H9 (cell line): ENCODE measurements at regions not wholly inside any gene's neighbourhood (a gene's known extent, or its start where the extent isn't known, plus 50 kb on each side); places are given as distances from the start of the nearest gene placed in this dataset.

Source experiments
- DNase-seq: peaks from one replicate; pipeline ENCODE4 v3.0.0-alpha.2; 2017
- H2AFZ ChIP-seq: one replicate; pipeline ENCODE4 v1.6.1; 2013; ENCODE audit warnings: mild to moderate bottlenecking, low read length, control low read depth, moderate library complexity
- H2AK5ac ChIP-seq: 2 replicates; pipeline ENCODE4 v1.6.1; 2013; ENCODE audit warnings: low read length, control low read depth, mixed read lengths; ENCODE audit not compliant: insufficient read length
- H2BK120ac ChIP-seq: one replicate; pipeline ENCODE4 v1.6.1; 2013; ENCODE audit warnings: low read depth, mild to moderate bottlenecking, low read length, control low read depth, inconsistent platforms; ENCODE audit not compliant: poor library complexity, severe bottlenecking
- H2BK12ac ChIP-seq: 2 replicates; pipeline ENCODE4 v1.6.1; 2013; ENCODE audit warnings: low read length, control low read depth, mixed read lengths, low read depth; ENCODE audit not compliant: insufficient read length
- H2BK15ac ChIP-seq: 2 replicates; pipeline ENCODE4 v1.6.1; 2013; ENCODE audit warnings: low read depth, low read length, control low read depth
- H2BK20ac ChIP-seq: one replicate; pipeline ENCODE4 v1.6.1; 2013; ENCODE audit warnings: low read depth, mild to moderate bottlenecking, low read length, control low read depth, inconsistent platforms; ENCODE audit not compliant: poor library complexity, severe bottlenecking
- H2BK5ac ChIP-seq: 2 replicates; pipeline ENCODE4 v1.6.1; 2013; ENCODE audit warnings: low read length, control low read depth, mixed read lengths; ENCODE audit not compliant: insufficient read length
- H3K14ac ChIP-seq: 2 replicates; pipeline ENCODE4 v1.6.1; 2013; ENCODE audit warnings: low read length, control low read depth; ENCODE audit not compliant: insufficient read depth
- H3K18ac ChIP-seq: 2 replicates; pipeline ENCODE4 v1.6.1; 2013; ENCODE audit warnings: low read depth, mild to moderate bottlenecking, mixed read lengths, low read length, control low read depth; ENCODE audit not compliant: insufficient read length
- H3K23ac ChIP-seq: 2 replicates; pipeline ENCODE4 v1.6.1; 2013; ENCODE audit warnings: low read length, control low read depth, mixed read lengths, low read depth; ENCODE audit not compliant: insufficient read length
- H3K23me2 ChIP-seq: 2 replicates; pipeline ENCODE4 v1.6.1; 2013; ENCODE audit warnings: low read depth, mild to moderate bottlenecking, mixed read lengths, low read length, control low read depth; ENCODE audit not compliant: insufficient read length, poor library complexity, severe bottlenecking
- H3K27ac ChIP-seq: 2 replicates; pipeline ENCODE4 v1.5.1; 2013; ENCODE audit warnings: low read length, control low read depth, mixed read lengths, low read depth; ENCODE audit not compliant: insufficient read length
- H3K27me3 ChIP-seq: 2 replicates; pipeline ENCODE4 v1.6.1; 2013; ENCODE audit warnings: low read length, control low read depth, inconsistent platforms; ENCODE audit not compliant: insufficient read depth
- H3K4ac ChIP-seq: 2 replicates; pipeline ENCODE4 v1.6.1; 2013; ENCODE audit warnings: low read depth, mild to moderate bottlenecking, control low read depth, inconsistent platforms, low read length, moderate library complexity
- H3K4me1 ChIP-seq: 2 replicates; pipeline ENCODE4 v1.6.1; 2013; ENCODE audit warnings: low read length, control low read depth, inconsistent platforms; ENCODE audit not compliant: insufficient read depth
- H3K4me2 ChIP-seq: 2 replicates; pipeline ENCODE4 v1.6.1; 2013; ENCODE audit warnings: low read length, control low read depth, mixed read lengths; ENCODE audit not compliant: insufficient read length, insufficient read depth
- H3K56ac ChIP-seq: 2 replicates; pipeline ENCODE4 v1.6.1; 2013; ENCODE audit warnings: low read depth, mild to moderate bottlenecking, mixed read lengths, low read length, control low read depth; ENCODE audit not compliant: insufficient read length
- H3K79me1 ChIP-seq: 2 replicates; pipeline ENCODE4 v1.6.1; 2013; ENCODE audit warnings: low read depth, mild to moderate bottlenecking, moderate library complexity, low read length, control low read depth, inconsistent platforms; ENCODE audit not compliant: insufficient read depth, poor library complexity, severe bottlenecking
- H3K79me2 ChIP-seq: 2 replicates; pipeline ENCODE4 v1.6.1; 2013; ENCODE audit warnings: low read length, control low read depth, inconsistent platforms; ENCODE audit not compliant: insufficient read depth
- H3K9ac ChIP-seq: 2 replicates; pipeline ENCODE4 v1.6.1; 2013; ENCODE audit warnings: low read length, control low read depth, mixed read lengths; ENCODE audit not compliant: insufficient read length; ENCODE audit errors: extremely low read depth
- H3K9me3 ChIP-seq: one replicate; pipeline ENCODE4 v1.6.1; 2013; ENCODE audit warnings: low read depth, low read length, inconsistent platforms; ENCODE audit not compliant: control insufficient read depth
- H3T11ph ChIP-seq: one replicate; pipeline ENCODE4 v1.6.1; 2013; ENCODE audit warnings: mild to moderate bottlenecking, low read length, control low read depth, inconsistent platforms
- H4K20me1 ChIP-seq: one replicate; pipeline ENCODE4 v1.6.1; 2013; ENCODE audit not compliant: control insufficient read depth, insufficient read length, insufficient read depth
- H4K5ac ChIP-seq: 2 replicates; pipeline ENCODE4 v1.6.1; 2013; ENCODE audit warnings: low read depth, mild to moderate bottlenecking, mixed read lengths, low read length, control low read depth; ENCODE audit not compliant: insufficient read length
- H4K8ac ChIP-seq: replicated peaks from 2 replicates; pipeline ENCODE4 v1.6.1; 2013; ENCODE audit warnings: low read length, control low read depth, mixed read lengths, low read depth; ENCODE audit not compliant: insufficient read length
- H4K91ac ChIP-seq: 2 replicates; pipeline ENCODE4 v1.6.1; 2013; ENCODE audit warnings: low read depth, mild to moderate bottlenecking, moderate library complexity, mixed read lengths, low read length, control low read depth; ENCODE audit not compliant: insufficient read length
- H3K27ac Mint-ChIP-seq, 3 experiments: 2 replicates in 2 of 3; 3 replicates in 1 of 3; pipeline ENCODE4 v1.8.0; 2020 to 2021; ENCODE audit warnings: mixed read lengths in 3 of 3, mild to moderate bottlenecking in 1 of 3, moderate library complexity in 1 of 3
- H3K27me3 Mint-ChIP-seq: 2 replicates; pipeline ENCODE4 v1.8.0; 2021; ENCODE audit warnings: low read depth, mild to moderate bottlenecking, moderate library complexity, mixed read lengths
- H3K36me3 Mint-ChIP-seq, 3 experiments: 2 replicates in 2 of 3; 3 replicates in 1 of 3; pipeline ENCODE4 v1.8.0; 2020 to 2021; ENCODE audit warnings: low read depth in 3 of 3, mixed read lengths in 3 of 3; ENCODE audit not compliant: insufficient read depth in 1 of 3
- H3K4me1 Mint-ChIP-seq, 2 experiments: 2 replicates each; pipeline ENCODE4 v1.8.0; 2020; ENCODE audit warnings: mixed read lengths in 2 of 2
- H3K4me3 Mint-ChIP-seq, 2 experiments: 2 replicates in 1 of 2; 3 replicates in 1 of 2; pipeline ENCODE4 v1.8.0; 2020 to 2021; ENCODE audit warnings: mild to moderate bottlenecking in 2 of 2, mixed read lengths in 2 of 2, moderate library complexity in 1 of 2
- H3K9me3 Mint-ChIP-seq, 2 experiments: 2 replicates in 1 of 2; 3 replicates in 1 of 2; pipeline ENCODE4 v1.8.0; 2020; ENCODE audit warnings: mild to moderate bottlenecking in 2 of 2, mixed read lengths in 2 of 2, moderate library complexity in 1 of 2
- WGBS: extraction: QIAGEN DNeasy Blood & Tissue Kit; methylation state at CpG from one replicate; pipeline ENCODE4 v1.1.7; 2013; ENCODE audit warnings: missing lambda C conversion rate, low lambda C conversion rate, mixed read lengths; ENCODE audit not compliant: insufficient read length; ENCODE audit errors: extremely low coverage; 5-methylcytosine and 5-hydroxymethylcytosine counted together
- TF ChIP-seq, protein P1 (sequence below): fragments of 200-600 bp; sonication (generic); conservative IDR thresholded peaks from 3 replicates; pipeline ENCODE4 v1.8.0; 2021; ENCODE audit warnings: antibody characterized with exemption, mild to moderate bottlenecking

GRCh38 chr5:57988813-57989212 lies 471.1 kb downstream of the PLK2 start:
- Histone ChIP-seq H4K91ac (no peak overlapping the region), H3K9ac (no peak overlapping the region), H3K27me3 (no peaks in the 10 kb centered on the region), H3K79me1 (no peaks in the 10 kb centered on the region), H3K27ac (no peak overlapping the region), H3T11ph (no peak overlapping the region), H3K23me2 (no peaks in the 10 kb centered on the region), H2BK15ac (no peak overlapping the region), H3K23ac (no peak overlapping the region), H2BK120ac (no peak overlapping the region), H2AFZ (no peak overlapping the region), H3K4ac (no peak overlapping the region), H2AK5ac (no peak overlapping the region), H4K5ac (no peak overlapping the region), H3K18ac (no peak overlapping the region), H3K4me2 (no peak overlapping the region), H3K14ac (no peak overlapping the region), H4K8ac (no peak overlapping the region), H3K79me2 (no peaks in the 10 kb centered on the region), H3K4me1 (no peaks in the 10 kb centered on the region), H2BK20ac (no peak overlapping the region), H3K56ac (no peak overlapping the region), H3K9me3 (no peaks in the 10 kb centered on the region), H4K20me1 (no peaks in the 10 kb centered on the region), H2BK12ac (no peak overlapping the region), H2BK5ac (no peak overlapping the region)
- H3K4me1 Mint-ChIP-seq, result peaks cover 3 to 6% of the 10 kb centered on the region in 2 experiments; a peak in 2 of 4 replicates
- DNase-seq, result no peak
- no peak overlapping the region for H3K4me3 Mint-ChIP-seq
- WGBS, result no CpG with 5 or more reads among the region's 1 CpG
- no peak overlapping the region for H3K27ac Mint-ChIP-seq
- no peaks in the 10 kb centered on the region for H3K36me3 Mint-ChIP-seq
- no peaks in the 10 kb centered on the region for H3K9me3 Mint-ChIP-seq
- H3K27me3 Mint-ChIP-seq, result no peaks in the 10 kb centered on the region
- TF ChIP-seq, protein P1, sequence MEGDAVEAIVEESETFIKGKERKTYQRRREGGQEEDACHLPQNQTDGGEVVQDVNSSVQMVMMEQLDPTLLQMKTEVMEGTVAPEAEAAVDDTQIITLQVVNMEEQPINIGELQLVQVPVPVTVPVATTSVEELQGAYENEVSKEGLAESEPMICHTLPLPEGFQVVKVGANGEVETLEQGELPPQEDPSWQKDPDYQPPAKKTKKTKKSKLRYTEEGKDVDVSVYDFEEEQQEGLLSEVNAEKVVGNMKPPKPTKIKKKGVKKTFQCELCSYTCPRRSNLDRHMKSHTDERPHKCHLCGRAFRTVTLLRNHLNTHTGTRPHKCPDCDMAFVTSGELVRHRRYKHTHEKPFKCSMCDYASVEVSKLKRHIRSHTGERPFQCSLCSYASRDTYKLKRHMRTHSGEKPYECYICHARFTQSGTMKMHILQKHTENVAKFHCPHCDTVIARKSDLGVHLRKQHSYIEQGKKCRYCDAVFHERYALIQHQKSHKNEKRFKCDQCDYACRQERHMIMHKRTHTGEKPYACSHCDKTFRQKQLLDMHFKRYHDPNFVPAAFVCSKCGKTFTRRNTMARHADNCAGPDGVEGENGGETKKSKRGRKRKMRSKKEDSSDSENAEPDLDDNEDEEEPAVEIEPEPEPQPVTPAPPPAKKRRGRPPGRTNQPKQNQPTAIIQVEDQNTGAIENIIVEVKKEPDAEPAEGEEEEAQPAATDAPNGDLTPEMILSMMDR, result no peak
